Retinal pigment epithelial cell (primary cell): ENCODE measurements at regions not wholly inside any gene's neighbourhood (a gene's known extent, or its start where the extent isn't known, plus 50 kb on each side); places are given as distances from the start of the nearest gene placed in this dataset.

Experiments used
- DNase-seq: peaks from one replicate; pipeline ENCODE4 v3.0.0-alpha.2; 2010; ENCODE audit warnings: low read depth
- H3K4me3 ChIP-seq: 2 replicates; pipeline ENCODE4 v1.5.1; 2011; ENCODE audit warnings: mild to moderate bottlenecking, low read length, control low read depth, moderate library complexity
- CTCF ChIP-seq: conservative IDR thresholded peaks from 2 replicates; pipeline ENCODE4 v1.5.1; 2011; ENCODE audit warnings: low read depth, low read length, control low read depth, inconsistent platforms

GRCh38 chr12:127158385-127159061 lies 1108.4 kb upstream of the TMEM132C start:
- H3K4me3 ChIP-seq = no peak overlapping the region
- no peak for DNase-seq
- TF ChIP-seq CTCF = no peak

DNA sequence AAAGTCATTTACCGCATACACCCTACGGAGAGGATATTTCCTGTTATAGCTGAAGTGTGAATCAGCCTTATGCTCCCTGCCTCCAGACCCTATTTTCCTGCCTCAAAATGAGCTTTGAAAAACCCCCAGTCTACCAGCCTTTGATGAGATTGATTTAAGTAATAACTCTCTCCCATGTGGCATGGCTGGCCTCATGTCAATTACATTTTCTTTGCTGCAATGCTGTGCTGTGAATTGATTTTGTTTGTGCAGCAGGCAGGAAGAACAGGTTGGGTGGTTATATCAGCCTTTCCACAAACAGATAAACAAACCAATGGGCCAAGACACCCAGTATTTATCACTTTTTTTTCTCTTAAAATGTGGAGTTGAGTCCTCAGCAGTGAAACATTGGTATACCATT lies 1105.5 kb upstream of the TMEM132C start:
- no peak overlapping the region for H3K4me3 ChIP-seq
- TF ChIP-seq CTCF = no peak
- DNase-seq = no peak

DNA sequence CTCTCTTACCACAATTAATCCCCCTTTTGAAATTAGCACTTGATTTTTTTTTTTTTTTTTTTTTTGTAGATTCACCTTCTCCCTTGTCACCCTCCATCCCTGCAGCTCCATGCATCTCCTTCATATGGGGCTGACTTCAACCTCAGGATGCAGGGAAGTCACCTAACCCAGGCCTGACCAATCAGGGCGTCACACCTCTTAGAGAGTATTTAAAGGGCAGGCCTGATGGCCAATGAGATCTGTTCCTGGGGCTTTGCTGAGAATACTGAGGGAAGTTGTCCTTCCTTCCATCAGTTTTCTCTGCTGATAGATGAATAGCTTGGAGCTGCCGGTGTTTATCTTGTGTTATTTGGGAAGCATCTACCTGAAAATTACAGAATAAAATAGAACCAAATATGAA lies 1104.7 kb upstream of the TMEM132C start:
- no peak for DNase-seq
- no peak overlapping the region for H3K4me3 ChIP-seq
- no peak for TF ChIP-seq CTCF

GRCh38 chr12:127162902-127163301 lies 1104.1 kb upstream of the TMEM132C start:
- no peak for TF ChIP-seq CTCF
- H3K4me3 ChIP-seq = no peak overlapping the region
- DNase-seq = peak; percentile 15

DNA sequence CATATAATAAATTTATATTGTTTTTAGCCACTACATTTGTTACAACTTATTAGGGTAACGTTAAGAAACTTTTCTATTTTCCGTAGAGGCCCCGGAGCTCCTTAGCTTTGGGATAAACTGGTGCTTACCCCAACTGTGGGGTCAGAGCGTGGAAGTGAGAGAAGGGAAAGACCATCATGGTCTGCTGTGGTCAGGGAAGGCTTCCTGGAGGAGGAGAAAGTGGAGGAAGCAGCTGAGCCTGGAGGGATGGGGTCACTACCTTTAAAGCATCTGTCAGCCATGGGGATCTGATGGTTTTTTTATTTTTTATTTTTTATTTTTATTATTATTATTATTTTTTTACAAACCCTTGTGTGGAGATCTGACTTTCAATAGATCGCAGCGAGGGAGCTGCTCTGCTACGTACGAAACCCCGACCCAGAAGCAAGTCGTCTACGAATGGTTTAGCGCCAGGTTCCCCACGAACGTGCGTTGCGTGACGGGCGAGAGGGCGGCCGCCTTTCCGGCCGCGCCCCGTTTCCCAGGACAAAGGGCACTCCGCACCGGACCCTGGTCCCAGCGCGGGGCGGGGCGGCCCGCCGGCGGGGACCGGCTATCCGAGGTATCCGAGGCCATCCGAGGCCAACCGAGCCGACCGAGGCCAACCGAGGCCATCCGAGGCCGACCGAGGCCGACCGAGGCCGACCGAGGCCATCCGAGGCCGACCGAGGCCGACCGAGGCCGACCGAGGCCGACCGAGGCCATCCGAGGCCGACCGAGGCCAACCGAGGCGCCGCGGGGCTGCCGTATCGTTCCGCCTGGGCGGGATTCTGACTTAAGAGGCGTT lies 1101.2 kb upstream of the TMEM132C start:
- peak; percentile 54 for DNase-seq
- H3K4me3 ChIP-seq = peak overlapping the region; percentile 54

GRCh38 chr12:127169321-127170181 lies 1097.4 kb upstream of the TMEM132C start:
- no peak overlapping the region for H3K4me3 ChIP-seq
- no peak for DNase-seq
- no peak for TF ChIP-seq CTCF

More for the DNA sequence above, 1101.2 kb upstream of the TMEM132C start:
- TF ChIP-seq CTCF = no peak
